Mesenchymal stem cell (in vitro differentiated cells and primary cell): ENCODE measurements at regions not wholly inside any gene's neighbourhood (a gene's known extent, or its start where the extent isn't known, plus 50 kb on each side); places are given as distances from the start of the nearest gene placed in this dataset.

Source experiments
- DNase-seq: peaks from one replicate; pipeline ENCODE4 v3.0.0-alpha.2; 2013
- H2AFZ ChIP-seq: one replicate; pipeline ENCODE4 v1.6.1; 2013; ENCODE audit warnings: low read depth, mild to moderate bottlenecking, control low read depth, inconsistent platforms, low read length, moderate library complexity
- H2AK5ac ChIP-seq: 2 replicates; pipeline ENCODE4 v1.6.1; 2013; ENCODE audit warnings: low read length, moderate library complexity, mild to moderate bottlenecking, inconsistent platforms; ENCODE audit not compliant: severe bottlenecking
- H2BK120ac ChIP-seq: one replicate; pipeline ENCODE4 v1.6.1; 2013; ENCODE audit warnings: low read depth, mild to moderate bottlenecking, inconsistent platforms, low read length, moderate library complexity
- H2BK12ac ChIP-seq, 2 experiments: one replicate each; pipeline ENCODE4 v1.6.1; 2013; ENCODE audit warnings: inconsistent platforms in 2 of 2, low read length in 2 of 2, mild to moderate bottlenecking in 2 of 2, moderate library complexity in 2 of 2, control low read depth in 1 of 2
- H2BK15ac ChIP-seq: one replicate; pipeline ENCODE4 v1.6.1; 2013; ENCODE audit warnings: mild to moderate bottlenecking, low read depth, inconsistent platforms; ENCODE audit not compliant: poor library complexity, severe bottlenecking
- H2BK5ac ChIP-seq: 2 replicates; pipeline ENCODE4 v1.6.1; 2013; ENCODE audit warnings: low read depth, mild to moderate bottlenecking, low read length, control low read depth, inconsistent platforms; ENCODE audit not compliant: poor library complexity, severe bottlenecking
- H3K14ac ChIP-seq, 2 experiments: one replicate each; pipeline ENCODE4 v1.6.1; 2013; ENCODE audit warnings: inconsistent platforms in 2 of 2, low read length in 2 of 2, control low read depth in 1 of 2, mild to moderate bottlenecking in 1 of 2, moderate library complexity in 1 of 2
- H3K18ac ChIP-seq, 2 experiments: one replicate each; pipeline ENCODE4 v1.6.1; 2013; ENCODE audit warnings: inconsistent platforms in 2 of 2, low read length in 2 of 2, control low read depth in 1 of 2, low read depth in 1 of 2, mild to moderate bottlenecking in 1 of 2
- H3K23ac ChIP-seq, 2 experiments: one replicate each; pipeline ENCODE4 v1.6.1; 2013; ENCODE audit warnings: inconsistent platforms in 2 of 2, low read length in 2 of 2, mild to moderate bottlenecking in 2 of 2, moderate library complexity in 2 of 2, control low read depth in 1 of 2
- H3K27ac ChIP-seq: 2 replicates; pipeline ENCODE4 v1.5.1; 2013; ENCODE audit warnings: mild to moderate bottlenecking, moderate library complexity, low read length, control low read depth, inconsistent platforms; ENCODE audit not compliant: poor library complexity, severe bottlenecking
- H3K27me3 ChIP-seq, 2 experiments: 2 replicates each; pipeline versions ENCODE4 v1.6.1 to v1.7.0; 2013; ENCODE audit warnings: low read length in 2 of 2, mild to moderate bottlenecking in 2 of 2, moderate library complexity in 2 of 2, control low read depth in 1 of 2, inconsistent platforms in 1 of 2; ENCODE audit not compliant: control insufficient read depth in 1 of 2, insufficient read depth in 1 of 2
- H3K36me3 ChIP-seq, 2 experiments: 2 replicates each; pipeline versions ENCODE4 v1.6.1 to v1.7.0; 2013; ENCODE audit warnings: low read length in 2 of 2, control low read depth in 1 of 2, inconsistent platforms in 1 of 2, low read depth in 1 of 2, mild to moderate bottlenecking in 1 of 2; ENCODE audit not compliant: insufficient read depth in 2 of 2, control insufficient read depth in 1 of 2
- H3K4ac ChIP-seq, 2 experiments: one replicate each; pipeline ENCODE4 v1.6.1; 2013; ENCODE audit warnings: inconsistent platforms in 2 of 2, low read length in 2 of 2, mild to moderate bottlenecking in 2 of 2, moderate library complexity in 2 of 2, control low read depth in 1 of 2, low read depth in 1 of 2
- H3K4me1 ChIP-seq: 2 replicates; pipeline ENCODE4 v1.6.1; 2013; ENCODE audit warnings: low read depth, low read length, control low read depth; ENCODE audit not compliant: control insufficient read depth, insufficient read depth
- H3K4me2 ChIP-seq: 2 replicates; pipeline ENCODE4 v1.6.1; 2013; ENCODE audit warnings: low read length, mild to moderate bottlenecking, inconsistent platforms; ENCODE audit not compliant: poor library complexity, severe bottlenecking
- H3K4me3 ChIP-seq, 2 experiments: 2 replicates each; pipeline versions ENCODE4 v1.5.1 to v1.7.0; 2013; ENCODE audit warnings: low read length in 2 of 2, mild to moderate bottlenecking in 2 of 2, control low read depth in 1 of 2, low read depth in 1 of 2; ENCODE audit not compliant: insufficient read depth in 1 of 2
- H3K79me1 ChIP-seq: replicated peaks from 2 replicates; pipeline ENCODE4 v1.6.1; 2013; ENCODE audit warnings: mild to moderate bottlenecking, control low read depth, low read length, inconsistent platforms; ENCODE audit not compliant: poor library complexity, severe bottlenecking
- H3K9ac ChIP-seq: 2 replicates; pipeline ENCODE4 v1.7.0; 2013; ENCODE audit warnings: mild to moderate bottlenecking, low read length, moderate library complexity
- H3K9me3 ChIP-seq: 2 replicates; pipeline ENCODE4 v1.7.0; 2013; ENCODE audit warnings: mild to moderate bottlenecking, low read length; ENCODE audit not compliant: control insufficient read depth
- H4K8ac ChIP-seq: one replicate; pipeline ENCODE4 v1.6.1; 2013; ENCODE audit warnings: inconsistent platforms, mild to moderate bottlenecking, low read length, moderate library complexity
- H4K91ac ChIP-seq: one replicate; pipeline ENCODE4 v1.6.1; 2013; ENCODE audit warnings: mild to moderate bottlenecking, low read length, inconsistent platforms
- WGBS: methylation state at CpG from one replicate; pipeline ENCODE4 v1.1.7; 2013; ENCODE audit warnings: mixed read lengths; 5-methylcytosine and 5-hydroxymethylcytosine counted together

GRCh38 chr5:8005416-8005815 is 136.5 kb downstream of the MTRR start:
- no peak overlapping the region for H2AK5ac ChIP-seq
- no peak overlapping the region for H2AFZ ChIP-seq

GRCh38 chr5:8012131-8012977 is 143.4 kb downstream of the MTRR start:
- H2AK5ac ChIP-seq, result no peak overlapping the region
- no peak overlapping the region for H3K4ac ChIP-seq
- H3K4me3 ChIP-seq, result no peak overlapping the region
- no peak for DNase-seq
- 64% methylated on average over 9 of the region's 9 CpGs for WGBS
- H3K79me1 ChIP-seq, result no peaks in the 10 kb centered on the region
- no peaks in the 10 kb centered on the region for H3K27me3 ChIP-seq
- H2BK12ac ChIP-seq, result no peak overlapping the region
- H3K14ac ChIP-seq, result no peak overlapping the region
- no peaks in the 10 kb centered on the region for H3K4me1 ChIP-seq
- H3K36me3 ChIP-seq, result no peaks in the 10 kb centered on the region
- H2BK15ac ChIP-seq, result no peak overlapping the region
- H4K8ac ChIP-seq, result no peak overlapping the region
- peaks cover 2% of the 10 kb centered on the region for H3K9me3 ChIP-seq
- no peak overlapping the region for H4K91ac ChIP-seq
- H3K18ac ChIP-seq, result no peak overlapping the region
- H3K9ac ChIP-seq, result no peak overlapping the region
- no peak overlapping the region for H2BK120ac ChIP-seq
- no peak overlapping the region for H2AFZ ChIP-seq
- no peak overlapping the region for H3K4me2 ChIP-seq
- no peak overlapping the region for H3K23ac ChIP-seq
- no peak overlapping the region for H3K27ac ChIP-seq
- H2BK5ac ChIP-seq, result no peak overlapping the region

More at GRCh38 chr5:8005416-8005815, 136.5 kb downstream of the MTRR start:
- H3K4me2 ChIP-seq, result no peak overlapping the region
- H3K27me3 ChIP-seq, result no peaks in the 10 kb centered on the region
- no peak overlapping the region for H3K4me3 ChIP-seq
- H3K4ac ChIP-seq, result no peak overlapping the region
- DNase-seq, result no peak
- H2BK15ac ChIP-seq, result no peak overlapping the region
- peaks cover 16% of the 10 kb centered on the region for H3K9me3 ChIP-seq
- H4K91ac ChIP-seq, result no peak overlapping the region
- H3K4me1 ChIP-seq, result no peaks in the 10 kb centered on the region
- H4K8ac ChIP-seq, result no peak overlapping the region
- no peak overlapping the region for H3K27ac ChIP-seq
- no peak overlapping the region for H3K9ac ChIP-seq
- WGBS, result 92% methylated on average over 4 of the region's 4 CpGs
- no peak overlapping the region for H3K14ac ChIP-seq
- H3K79me1 ChIP-seq, result no peaks in the 10 kb centered on the region
- no peak overlapping the region for H2BK5ac ChIP-seq
- no peak overlapping the region for H3K18ac ChIP-seq
- H2BK120ac ChIP-seq, result no peak overlapping the region
- no peak overlapping the region for H2BK12ac ChIP-seq
- no peaks in the 10 kb centered on the region for H3K36me3 ChIP-seq
- H3K23ac ChIP-seq, result no peak overlapping the region

GRCh38 chr5:8013948-8014710 is 145.2 kb downstream of the MTRR start:
- Histone ChIP-seq H4K8ac (no peak overlapping the region), H3K23ac (no peak overlapping the region), H3K9me3 (no peaks in the 10 kb centered on the region), H3K4me2 (no peak overlapping the region), H3K4me1 (no peaks in the 10 kb centered on the region), H3K27ac (no peak overlapping the region), H3K14ac (no peak overlapping the region), H2AFZ (no peak overlapping the region), H3K79me1 (no peaks in the 10 kb centered on the region), H2BK12ac (no peak overlapping the region), H3K36me3 (no peaks in the 10 kb centered on the region), H4K91ac (no peak overlapping the region), H2AK5ac (no peak overlapping the region), H2BK120ac (no peak overlapping the region), H3K27me3 (no peaks in the 10 kb centered on the region), H2BK5ac (no peak overlapping the region), H3K4ac (no peak overlapping the region), H2BK15ac (no peak overlapping the region), H3K18ac (no peak overlapping the region), H3K4me3 (no peak overlapping the region), H3K9ac (no peak overlapping the region)
- no peak for DNase-seq
- 72% methylated on average over 3 of the region's 7 CpGs for WGBS

GRCh38 chr5:8019719-8020218 is 150.8 kb downstream of the MTRR start:
- H3K36me3 ChIP-seq, result no peaks in the 10 kb centered on the region
- H2BK5ac ChIP-seq, result no peak overlapping the region
- H3K79me1 ChIP-seq, result no peaks in the 10 kb centered on the region
- H3K9me3 ChIP-seq, result no peaks in the 10 kb centered on the region
- no peak for DNase-seq
- no peak overlapping the region for H3K9ac ChIP-seq
- no peaks in the 10 kb centered on the region for H3K4me1 ChIP-seq
- 60% methylated on average over 5 of the region's 5 CpGs for WGBS
- H2BK12ac ChIP-seq, result no peak overlapping the region
- no peak overlapping the region for H3K27ac ChIP-seq
- H2AK5ac ChIP-seq, result no peak overlapping the region
- no peak overlapping the region for H2BK120ac ChIP-seq
- H3K4me2 ChIP-seq, result no peak overlapping the region
- H3K18ac ChIP-seq, result no peak overlapping the region
- no peak overlapping the region for H4K91ac ChIP-seq
- no peak overlapping the region for H4K8ac ChIP-seq
- H2BK15ac ChIP-seq, result no peak overlapping the region
- H3K4me3 ChIP-seq, result no peak overlapping the region
- no peaks in the 10 kb centered on the region for H3K27me3 ChIP-seq
- H3K23ac ChIP-seq, result no peak overlapping the region
- H3K4ac ChIP-seq, result no peak overlapping the region
- H3K14ac ChIP-seq, result no peak overlapping the region
- no peak overlapping the region for H2AFZ ChIP-seq
